ENCODE measurements at regions not wholly inside any gene's neighbourhood (a gene's known extent, or its start where the extent isn't known, plus 50 kb on each side); places are given as distances from the start of the nearest gene placed in this dataset.
"Not testable (repeated sequence)": the region's sequence is repeated elsewhere in the genome, so short reads cannot be mapped to it uniquely, and the experiment has no call there.

- no peaks in the 10 kb centered on the region for H3K4me1 ChIP-seq (ENCODE audit: insufficient read depth, low read length)
- H3K4me3 ChIP-seq (ENCODE audit: low read length) = no peak overlapping the region
- no peaks in the 10 kb centered on the region for H3K27me3 ChIP-seq (ENCODE audit: insufficient read depth, low read length)
- no peak overlapping the region for H3K27ac ChIP-seq (ENCODE audit: low read length)
- no peaks in the 10 kb centered on the region for H3K36me3 ChIP-seq (ENCODE audit: insufficient read depth, low read depth, low read length)
- no peak overlapping the region for H3K9ac ChIP-seq (ENCODE audit: low read depth, low read length)
- no peaks in the 10 kb centered on the region for H3K9me3 ChIP-seq (ENCODE audit: insufficient read depth, low read depth, low read length)
Measured at GRCh38 chr13:44795176-44795575, 194.1 kb downstream of the NUFIP1 start.

DNA sequence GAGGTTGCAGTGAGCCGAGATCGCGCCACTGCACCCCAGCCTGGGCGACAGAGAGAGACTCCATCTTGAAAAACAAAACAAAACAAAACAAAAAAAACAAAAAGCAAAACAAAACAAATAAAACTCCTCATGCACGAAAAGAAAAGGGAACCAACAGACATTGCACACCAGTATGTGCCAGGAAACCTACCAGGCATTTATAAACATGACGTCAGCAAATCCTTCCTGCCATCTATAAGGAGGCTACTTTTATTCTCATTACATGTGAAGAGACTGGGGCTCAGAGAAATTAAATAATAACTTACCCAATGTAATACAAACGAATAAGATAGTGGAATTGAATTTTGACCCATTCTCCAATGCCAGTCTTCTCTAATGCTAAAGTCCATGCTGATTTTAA lies 197.2 kb downstream of the NUFIP1 start:
- no peaks in the 10 kb centered on the region for H3K9me3 ChIP-seq (ENCODE audit: insufficient read depth, low read depth, low read length)
- H3K27ac ChIP-seq (ENCODE audit: low read length) = no peak overlapping the region
- no peaks in the 10 kb centered on the region for H3K4me1 ChIP-seq (ENCODE audit: insufficient read depth, low read length)
- no peaks in the 10 kb centered on the region for H3K36me3 ChIP-seq (ENCODE audit: insufficient read depth, low read depth, low read length)
- H3K9ac ChIP-seq (ENCODE audit: low read depth, low read length) = no peak overlapping the region
- no peaks in the 10 kb centered on the region for H3K27me3 ChIP-seq (ENCODE audit: insufficient read depth, low read length)
- H3K4me3 ChIP-seq (ENCODE audit: low read length) = no peak overlapping the region

DNA sequence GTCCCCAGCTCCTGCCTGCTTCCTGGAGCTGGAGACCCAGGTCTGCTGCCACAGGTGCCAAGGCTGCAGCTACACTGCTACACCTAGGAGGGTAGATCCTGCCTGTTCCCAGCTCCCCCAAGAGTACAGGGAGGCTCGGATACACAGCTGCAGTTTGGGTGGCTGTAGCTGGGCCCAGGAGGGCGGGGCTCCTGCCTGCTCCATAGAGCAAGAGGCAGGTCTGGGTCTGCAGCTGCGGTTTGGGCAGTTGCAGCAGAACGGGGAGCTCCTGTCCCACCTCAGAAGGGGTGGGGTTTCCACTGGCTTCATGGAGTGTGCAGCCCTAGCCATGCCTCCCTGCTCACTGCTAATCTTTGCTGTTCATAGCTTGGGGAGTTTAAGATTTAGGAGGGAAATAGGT lies 199.0 kb downstream of the NUFIP1 start:
- Histone ChIP-seq H3K27me3 (ENCODE audit: insufficient read depth, low read length) (no peaks in the 10 kb centered on the region), H3K9ac (ENCODE audit: low read depth, low read length) (no peak overlapping the region), H3K9me3 (ENCODE audit: insufficient read depth, low read depth, low read length) (no peaks in the 10 kb centered on the region), H3K27ac (ENCODE audit: low read length) (no peak overlapping the region), H3K36me3 (ENCODE audit: insufficient read depth, low read depth, low read length) (no peaks in the 10 kb centered on the region), H3K4me1 (ENCODE audit: insufficient read depth, low read length) (no peaks in the 10 kb centered on the region), H3K4me3 (ENCODE audit: low read length) (no peak overlapping the region)

- no peaks in the 10 kb centered on the region for H3K4me1 ChIP-seq (ENCODE audit: insufficient read depth, low read length)
- H3K9me3 ChIP-seq (ENCODE audit: insufficient read depth, low read depth, low read length) = no peaks in the 10 kb centered on the region
- no peak overlapping the region for H3K27ac ChIP-seq (ENCODE audit: low read length)
- H3K36me3 ChIP-seq (ENCODE audit: insufficient read depth, low read depth, low read length) = no peaks in the 10 kb centered on the region
- H3K9ac ChIP-seq (ENCODE audit: low read depth, low read length) = no peak overlapping the region
- no peaks in the 10 kb centered on the region for H3K27me3 ChIP-seq (ENCODE audit: insufficient read depth, low read length)
- no peak overlapping the region for H3K4me3 ChIP-seq (ENCODE audit: low read length)
Measured at GRCh38 chr13:44787617-44788016, 201.7 kb downstream of the NUFIP1 start.

GRCh38 chr13:44786756-44787155 lies 202.5 kb downstream of the NUFIP1 start:
- Histone ChIP-seq H3K36me3 (ENCODE audit: insufficient read depth, low read depth, low read length) (no peaks in the 10 kb centered on the region), H3K27me3 (ENCODE audit: insufficient read depth, low read length) (no peaks in the 10 kb centered on the region), H3K4me3 (ENCODE audit: low read length) (no peak overlapping the region), H3K27ac (ENCODE audit: low read length) (no peak overlapping the region), H3K4me1 (ENCODE audit: insufficient read depth, low read length) (no peaks in the 10 kb centered on the region), H3K9me3 (ENCODE audit: insufficient read depth, low read depth, low read length) (no peaks in the 10 kb centered on the region), H3K9ac (ENCODE audit: low read depth, low read length) (no peak overlapping the region)

- Histone ChIP-seq H3K9me3 (ENCODE audit: insufficient read depth, low read depth, low read length) (no peaks in the 10 kb centered on the region), H3K4me1 (ENCODE audit: insufficient read depth, low read length) (no peaks in the 10 kb centered on the region), H3K27me3 (ENCODE audit: insufficient read depth, low read length) (no peaks in the 10 kb centered on the region), H3K36me3 (ENCODE audit: insufficient read depth, low read depth, low read length) (no peaks in the 10 kb centered on the region), H3K4me3 (ENCODE audit: low read length) (no peak overlapping the region), H3K27ac (ENCODE audit: low read length) (no peak overlapping the region), H3K9ac (ENCODE audit: low read depth, low read length) (no peak overlapping the region)
Measured at GRCh38 chr13:44785401-44785800, 203.9 kb downstream of the NUFIP1 start.

DNA sequence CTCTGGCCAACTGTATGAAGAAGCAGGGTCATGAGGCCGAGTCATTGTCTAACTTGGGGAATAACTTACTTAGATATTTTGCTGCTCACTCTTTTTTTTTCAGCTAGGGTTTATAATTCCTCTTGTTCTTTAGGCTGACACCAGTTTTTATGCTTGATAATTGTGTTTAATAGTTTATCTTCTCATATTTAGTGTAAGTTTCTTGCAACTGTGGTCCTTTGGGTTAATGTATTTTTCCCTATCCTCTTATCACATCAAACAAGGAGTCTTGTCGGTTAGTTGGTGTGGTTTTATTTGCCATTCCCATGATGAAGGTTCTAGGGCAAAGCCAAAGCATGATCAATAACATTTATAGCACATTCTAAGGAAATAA lies 204.6 kb downstream of the NUFIP1 start:
- Histone ChIP-seq H3K4me3 (ENCODE audit: low read length) (no peak overlapping the region), H3K36me3 (ENCODE audit: insufficient read depth, low read depth, low read length) (no peaks in the 10 kb centered on the region), H3K9ac (ENCODE audit: low read depth, low read length) (no peak overlapping the region), H3K4me1 (ENCODE audit: insufficient read depth, low read length) (no peaks in the 10 kb centered on the region), H3K27me3 (ENCODE audit: insufficient read depth, low read length) (no peaks in the 10 kb centered on the region), H3K27ac (ENCODE audit: low read length) (no peak overlapping the region), H3K9me3 (ENCODE audit: insufficient read depth, low read depth, low read length) (no peaks in the 10 kb centered on the region)

GRCh38 chr13:44783994-44784707 lies 205.1 kb downstream of the NUFIP1 start:
- Histone ChIP-seq H3K4me3 (ENCODE audit: low read length) (no peak overlapping the region), H3K9me3 (ENCODE audit: insufficient read depth, low read depth, low read length) (no peaks in the 10 kb centered on the region), H3K4me1 (ENCODE audit: insufficient read depth, low read length) (no peaks in the 10 kb centered on the region), H3K36me3 (ENCODE audit: insufficient read depth, low read depth, low read length) (no peaks in the 10 kb centered on the region), H3K27me3 (ENCODE audit: insufficient read depth, low read length) (no peaks in the 10 kb centered on the region), H3K9ac (ENCODE audit: low read depth, low read length) (no peak overlapping the region), H3K27ac (ENCODE audit: low read length) (no peak overlapping the region)

DNA sequence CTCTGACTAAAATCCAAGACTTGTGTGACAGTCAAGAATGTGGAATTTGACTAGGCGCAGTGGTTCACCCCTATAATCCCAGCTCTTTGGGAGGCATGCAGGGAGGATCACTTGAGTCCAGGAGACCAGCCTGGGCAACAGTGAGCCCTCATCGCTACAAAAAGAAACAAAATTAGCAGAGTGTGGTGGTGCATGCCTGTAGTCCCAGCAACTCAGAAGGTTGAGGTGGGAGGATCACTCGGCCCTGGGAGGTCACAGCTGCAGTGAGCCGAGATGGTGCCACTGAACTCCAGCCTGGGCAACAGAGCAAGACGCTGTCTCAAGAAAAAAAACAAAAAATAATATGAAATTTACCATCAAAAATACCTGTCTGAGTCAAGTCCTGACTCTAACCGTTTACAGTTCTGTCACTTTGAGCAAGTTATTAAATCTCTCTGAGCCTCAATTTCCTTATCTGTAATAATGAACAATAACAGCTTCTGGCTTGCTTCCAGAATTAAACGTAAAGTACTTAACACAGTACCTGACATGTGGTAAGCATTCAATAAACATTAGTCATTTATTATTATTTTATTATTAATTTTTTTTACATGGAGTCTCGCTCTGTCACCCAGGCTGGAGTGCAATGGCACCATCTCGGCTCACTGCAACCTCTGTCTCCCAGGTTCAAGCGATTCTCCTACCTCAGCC lies 204.6 kb upstream of the TSC22D1 start:
- H3K27ac ChIP-seq (ENCODE audit: low read length) = no peak overlapping the region
- H3K9me3 ChIP-seq (ENCODE audit: insufficient read depth, low read depth, low read length) = no peaks in the 10 kb centered on the region
- H3K36me3 ChIP-seq (ENCODE audit: insufficient read depth, low read depth, low read length) = no peaks in the 10 kb centered on the region
- no peak overlapping the region for H3K9ac ChIP-seq (ENCODE audit: low read depth, low read length)
- no peak overlapping the region for H3K4me3 ChIP-seq (ENCODE audit: low read length)
- no peaks in the 10 kb centered on the region for H3K27me3 ChIP-seq (ENCODE audit: insufficient read depth, low read length)
- no peaks in the 10 kb centered on the region for H3K4me1 ChIP-seq (ENCODE audit: insufficient read depth, low read length)

DNA sequence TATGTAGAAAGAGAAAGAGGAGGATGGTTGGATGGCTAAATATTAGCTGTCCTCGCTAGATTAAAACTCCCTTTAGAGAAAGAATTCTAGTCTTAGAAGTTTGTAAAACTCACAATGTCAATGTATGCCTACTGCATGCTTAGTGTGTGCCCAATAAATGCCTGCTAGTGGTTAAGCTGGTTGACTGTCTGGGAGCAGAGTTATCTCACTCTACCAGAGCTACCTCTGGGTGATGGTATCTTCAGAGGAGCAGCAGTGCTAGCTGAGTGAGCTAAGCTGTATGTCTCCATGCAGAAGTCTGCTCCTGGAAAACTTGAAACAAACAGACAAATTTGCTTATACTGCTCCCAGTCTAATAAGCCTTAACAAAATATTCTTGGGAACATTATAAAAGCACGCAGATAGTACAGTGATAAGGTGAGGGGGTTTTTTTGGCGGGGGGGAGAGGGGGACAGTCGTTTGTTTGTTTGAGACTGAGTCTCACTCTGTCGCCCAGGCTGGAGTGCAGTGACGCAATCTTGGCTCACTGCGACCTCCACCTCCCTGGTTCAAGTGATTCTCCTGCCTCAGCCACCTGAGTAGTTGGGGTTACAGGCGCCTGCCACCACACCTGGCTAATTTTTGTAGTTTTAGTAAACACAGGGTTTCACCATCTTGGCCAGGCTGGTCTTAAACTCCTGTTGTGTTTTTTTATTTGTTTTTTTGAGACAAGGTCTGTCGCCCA lies 202.8 kb upstream of the TSC22D1 start:
- Histone ChIP-seq H3K27ac (ENCODE audit: low read length) (no peak overlapping the region), H3K9me3 (ENCODE audit: insufficient read depth, low read depth, low read length) (no peaks in the 10 kb centered on the region), H3K36me3 (ENCODE audit: insufficient read depth, low read depth, low read length) (no peaks in the 10 kb centered on the region)

GRCh38 chr13:44775290-44775689 lies 199.2 kb upstream of the TSC22D1 start:
- not testable (repeated sequence) for H3K4me3 ChIP-seq (ENCODE audit: low read length); H3K9me3 ChIP-seq (ENCODE audit: insufficient read depth, low read depth, low read length); H3K27ac ChIP-seq (ENCODE audit: low read length); H3K27me3 ChIP-seq (ENCODE audit: insufficient read depth, low read length); H3K4me1 ChIP-seq (ENCODE audit: insufficient read depth, low read length); H3K9ac ChIP-seq (ENCODE audit: low read depth, low read length); H3K36me3 ChIP-seq (ENCODE audit: insufficient read depth, low read depth, low read length)

More for the DNA sequence above, 202.8 kb upstream of the TSC22D1 start:
- Histone ChIP-seq H3K4me3 (ENCODE audit: low read length) (no peak overlapping the region), H3K27me3 (ENCODE audit: insufficient read depth, low read length) (no peaks in the 10 kb centered on the region), H3K9ac (ENCODE audit: low read depth, low read length) (no peak overlapping the region), H3K4me1 (ENCODE audit: insufficient read depth, low read length) (no peaks in the 10 kb centered on the region)

DNA sequence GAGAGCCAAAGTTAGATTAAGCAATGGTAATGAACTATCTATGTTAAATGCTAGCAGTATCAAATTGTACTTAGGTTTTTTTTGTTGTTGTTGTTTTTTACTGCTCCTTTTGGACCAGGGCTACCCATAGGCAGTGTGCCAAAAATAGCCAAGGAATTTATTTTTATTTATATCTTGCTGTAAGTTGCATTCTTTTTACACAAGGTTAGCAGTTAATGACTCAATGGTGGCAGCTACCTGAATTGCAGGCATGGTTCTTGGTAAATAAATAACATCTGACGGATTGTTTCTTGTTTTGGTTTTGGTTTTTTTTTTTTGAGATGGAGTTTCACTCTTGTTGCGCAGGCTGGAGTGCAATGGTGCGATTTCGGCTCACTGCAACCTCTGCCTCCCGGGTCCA lies 194.8 kb upstream of the TSC22D1 start:
- Histone ChIP-seq H3K4me1 (ENCODE audit: insufficient read depth, low read length) (no peaks in the 10 kb centered on the region; the same call in 1 of the 2 replicates), H3K9ac (ENCODE audit: low read depth, low read length) (no peak overlapping the region), H3K27me3 (ENCODE audit: insufficient read depth, low read length) (no peaks in the 10 kb centered on the region), H3K27ac (ENCODE audit: low read length) (no peak overlapping the region), H3K4me3 (ENCODE audit: low read length) (no peak overlapping the region), H3K36me3 (ENCODE audit: insufficient read depth, low read depth, low read length) (no peaks in the 10 kb centered on the region), H3K9me3 (ENCODE audit: insufficient read depth, low read depth, low read length) (no peaks in the 10 kb centered on the region)

Data from iPS-20b (cell line).